Ectodermal cell (in vitro differentiated cells): ENCODE measurements at regions not wholly inside any gene's neighbourhood (a gene's known extent, or its start where the extent isn't known, plus 50 kb on each side); places are given as distances from the start of the nearest gene placed in this dataset.
"Not testable (repeated sequence)": the region's sequence is repeated elsewhere in the genome, so short reads cannot be mapped to it uniquely, and the experiment has no call there.

ENCODE experiments used
- H3K27ac ChIP-seq: 2 replicates; pipeline ENCODE4 v1.7.0; 2013; ENCODE audit warnings: mild to moderate bottlenecking, low read depth, low read length; ENCODE audit not compliant: insufficient read depth, poor library complexity, severe bottlenecking
- H3K27me3 ChIP-seq: 2 replicates; pipeline ENCODE4 v1.7.0; 2013; ENCODE audit warnings: mild to moderate bottlenecking, low read length; ENCODE audit not compliant: insufficient read depth, control insufficient read depth, poor library complexity, severe bottlenecking
- H3K36me3 ChIP-seq: one replicate; pipeline ENCODE4 v1.7.0; 2013; ENCODE audit warnings: low read length; ENCODE audit not compliant: control insufficient read depth, insufficient read depth
- H3K4me1 ChIP-seq: one replicate; pipeline ENCODE4 v1.7.0; 2013; ENCODE audit warnings: low read length; ENCODE audit not compliant: control insufficient read depth, insufficient read depth
- H3K4me3 ChIP-seq: 2 replicates; pipeline ENCODE4 v1.7.0; 2013; ENCODE audit warnings: low read depth, low read length, control low read depth; ENCODE audit not compliant: insufficient read depth
- H3K9me3 ChIP-seq: 2 replicates; pipeline ENCODE4 v1.7.0; 2013; ENCODE audit warnings: mild to moderate bottlenecking, low read length, moderate library complexity; ENCODE audit not compliant: control insufficient read depth
- WGBS, 2 experiments: methylation state at CpG; one replicate each; pipeline ENCODE4 v1.1.7; 2013; ENCODE audit warnings: missing lambda C conversion rate in 2 of 2; 5-methylcytosine and 5-hydroxymethylcytosine counted together

DNA sequence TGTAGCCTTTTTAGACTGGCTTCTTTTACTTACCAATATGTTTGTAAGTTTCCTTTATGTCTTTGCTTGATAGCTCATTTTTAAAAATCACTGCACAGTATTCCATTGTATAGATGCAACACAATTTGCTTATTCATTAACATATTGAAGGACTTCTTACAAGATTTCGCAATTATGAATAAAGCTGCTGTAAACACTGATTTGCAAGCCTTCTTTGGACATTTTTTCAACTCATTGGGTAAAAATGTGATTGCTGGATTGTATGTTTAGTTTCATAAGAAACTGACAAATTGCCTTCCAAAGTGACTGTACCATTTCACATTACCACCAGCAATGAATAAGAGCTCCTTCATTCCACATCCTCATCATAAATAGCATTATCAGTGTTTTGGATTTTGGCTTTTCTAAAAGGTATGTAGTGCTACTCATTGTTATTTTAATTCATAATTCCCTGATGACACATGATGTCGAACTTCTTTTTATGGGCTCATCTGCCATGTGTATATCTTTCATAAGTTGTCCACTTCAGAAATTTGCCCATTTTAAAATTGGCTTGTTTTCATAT lies 80.7 kb downstream of the TFAP2B start:
- Histone ChIP-seq H3K27me3 (no peaks in the 10 kb centered on the region), H3K36me3 (no peaks in the 10 kb centered on the region), H3K4me1 (no peaks in the 10 kb centered on the region), H3K27ac (no peak overlapping the region), H3K4me3 (no peak overlapping the region), H3K9me3 (no peaks in the 10 kb centered on the region)
- 93 to 100% methylated on average over 1 to 2 of the region's 2 CpGs for WGBS, 2 experiments

DNA sequence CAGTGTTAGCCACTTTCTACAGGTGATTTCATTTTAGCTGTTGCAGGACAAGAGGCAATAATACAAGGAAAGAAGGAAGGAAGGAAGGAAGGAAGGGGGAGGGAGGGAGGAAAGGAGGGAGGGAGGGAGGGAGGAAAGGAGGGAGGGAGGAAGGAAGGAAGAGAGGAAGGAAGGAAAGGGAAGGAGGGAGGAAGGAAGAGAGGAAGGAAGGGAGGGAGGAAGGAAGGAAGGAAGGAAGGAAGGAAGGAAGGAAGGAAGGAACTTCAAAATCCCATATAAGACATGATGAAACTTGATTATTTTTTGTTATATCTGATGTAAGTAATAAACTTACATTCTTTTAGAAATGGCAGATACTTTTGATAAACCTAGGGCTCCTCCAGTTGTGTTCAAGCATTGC lies 83.6 kb downstream of the TFAP2B start:
- Histone ChIP-seq H3K27ac (no peak overlapping the region), H3K27me3 (no peaks in the 10 kb centered on the region), H3K4me3 (no peak overlapping the region), H3K9me3 (no peaks in the 10 kb centered on the region), H3K36me3 (no peaks in the 10 kb centered on the region), H3K4me1 (no peaks in the 10 kb centered on the region)

GRCh38 chr6:50905297-50905696 lies 86.6 kb downstream of the TFAP2B start:
- WGBS, 2 experiments: 92 to 94% methylated on average over 4 to 5 of the region's 5 CpGs

GRCh38 chr6:50907565-50907964 lies 88.9 kb downstream of the TFAP2B start:
- Histone ChIP-seq H3K9me3 (no peaks in the 10 kb centered on the region), H3K36me3 (no peaks in the 10 kb centered on the region), H3K27ac (no peak overlapping the region), H3K27me3 (no peaks in the 10 kb centered on the region), H3K4me1 (no peaks in the 10 kb centered on the region), H3K4me3 (no peak overlapping the region)

More at GRCh38 chr6:50905297-50905696, 86.6 kb downstream of the TFAP2B start:
- no peak overlapping the region for H3K4me3 ChIP-seq
- H3K27ac ChIP-seq: no peak overlapping the region
- H3K9me3 ChIP-seq: no peaks in the 10 kb centered on the region
- no peaks in the 10 kb centered on the region for H3K4me1 ChIP-seq
- no peaks in the 10 kb centered on the region for H3K27me3 ChIP-seq
- no peaks in the 10 kb centered on the region for H3K36me3 ChIP-seq

DNA sequence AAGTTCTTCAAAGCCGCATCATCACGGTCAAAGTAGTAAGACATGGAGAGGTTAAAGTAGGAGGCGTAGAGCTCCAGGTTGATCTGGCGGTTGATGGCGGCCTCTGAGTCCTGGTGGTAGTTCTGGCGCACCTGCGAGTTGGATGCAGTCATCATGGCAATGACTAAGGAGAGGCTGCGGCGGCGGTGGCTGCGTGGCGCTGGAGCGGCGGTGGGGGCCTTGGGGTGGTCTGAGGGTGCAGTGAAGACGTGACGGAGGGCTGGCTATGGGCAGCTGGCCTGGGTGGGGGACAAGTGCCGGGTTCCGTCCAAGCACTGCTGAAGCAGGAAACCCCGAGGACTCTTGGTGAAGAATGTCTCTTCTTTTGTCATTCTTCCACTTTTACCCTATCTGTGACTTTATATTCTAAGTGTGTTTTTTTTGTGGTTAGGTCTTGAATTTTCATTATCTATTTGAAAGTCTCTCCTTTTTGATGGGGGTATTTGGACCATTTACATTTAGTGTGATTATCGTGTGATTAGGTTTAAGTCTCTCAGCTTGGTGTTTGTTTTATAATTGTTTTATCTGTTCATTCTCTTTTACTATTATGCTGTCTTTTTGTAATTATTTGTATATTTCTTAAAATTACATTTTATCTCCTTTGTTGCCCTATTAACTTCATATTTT lies 94.6 kb downstream of the TFAP2B start:
- H3K36me3 ChIP-seq: peaks cover 5% of the 10 kb centered on the region
- no peaks in the 10 kb centered on the region for H3K9me3 ChIP-seq

DNA sequence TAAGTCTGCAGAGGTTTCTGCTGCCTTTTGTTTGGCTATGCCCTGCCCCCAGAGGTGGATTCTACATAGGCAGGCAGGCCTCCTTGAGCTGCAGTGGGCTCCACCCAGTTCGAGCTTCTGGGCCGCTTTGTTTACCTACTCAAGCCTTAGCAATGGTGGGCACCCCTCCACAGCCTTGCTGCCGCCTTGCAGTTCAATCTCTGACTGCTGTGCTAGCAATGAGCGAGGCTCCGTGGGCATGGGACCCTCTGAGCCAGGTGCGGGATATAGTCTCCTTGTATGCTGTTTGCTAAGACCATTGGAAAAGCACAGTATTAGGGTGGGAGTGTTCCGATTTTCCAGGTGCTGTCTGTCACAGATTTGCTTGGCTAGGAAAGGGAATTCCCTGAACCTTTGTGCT lies 102.7 kb downstream of the TFAP2B start:
- H3K4me1 ChIP-seq, H3K27ac ChIP-seq, H3K36me3 ChIP-seq, H3K27me3 ChIP-seq, H3K4me3 ChIP-seq, H3K9me3 ChIP-seq: not testable (repeated sequence)
- 95% methylated on average over 7 of the region's 7 CpGs for WGBS, 2 experiments

More for the DNA sequence above, 94.6 kb downstream of the TFAP2B start:
- H3K27me3 ChIP-seq: no peaks in the 10 kb centered on the region
- H3K4me1 ChIP-seq: no peaks in the 10 kb centered on the region
- no peak overlapping the region for H3K4me3 ChIP-seq
- no peak overlapping the region for H3K27ac ChIP-seq
- WGBS, 2 experiments: 97% methylated on average over 19 of the region's 20 CpGs

GRCh38 chr6:50921968-50922367 lies 103.3 kb downstream of the TFAP2B start:
- Histone ChIP-seq H3K4me1 (no peaks in the 10 kb centered on the region), H3K4me3 (no peak overlapping the region), H3K36me3 (no peaks in the 10 kb centered on the region), H3K27ac (no peak overlapping the region), H3K27me3 (no peaks in the 10 kb centered on the region), H3K9me3 (no peaks in the 10 kb centered on the region)
- 93 to 97% methylated on average over 2 to 3 of the region's 4 CpGs for WGBS, 2 experiments

DNA sequence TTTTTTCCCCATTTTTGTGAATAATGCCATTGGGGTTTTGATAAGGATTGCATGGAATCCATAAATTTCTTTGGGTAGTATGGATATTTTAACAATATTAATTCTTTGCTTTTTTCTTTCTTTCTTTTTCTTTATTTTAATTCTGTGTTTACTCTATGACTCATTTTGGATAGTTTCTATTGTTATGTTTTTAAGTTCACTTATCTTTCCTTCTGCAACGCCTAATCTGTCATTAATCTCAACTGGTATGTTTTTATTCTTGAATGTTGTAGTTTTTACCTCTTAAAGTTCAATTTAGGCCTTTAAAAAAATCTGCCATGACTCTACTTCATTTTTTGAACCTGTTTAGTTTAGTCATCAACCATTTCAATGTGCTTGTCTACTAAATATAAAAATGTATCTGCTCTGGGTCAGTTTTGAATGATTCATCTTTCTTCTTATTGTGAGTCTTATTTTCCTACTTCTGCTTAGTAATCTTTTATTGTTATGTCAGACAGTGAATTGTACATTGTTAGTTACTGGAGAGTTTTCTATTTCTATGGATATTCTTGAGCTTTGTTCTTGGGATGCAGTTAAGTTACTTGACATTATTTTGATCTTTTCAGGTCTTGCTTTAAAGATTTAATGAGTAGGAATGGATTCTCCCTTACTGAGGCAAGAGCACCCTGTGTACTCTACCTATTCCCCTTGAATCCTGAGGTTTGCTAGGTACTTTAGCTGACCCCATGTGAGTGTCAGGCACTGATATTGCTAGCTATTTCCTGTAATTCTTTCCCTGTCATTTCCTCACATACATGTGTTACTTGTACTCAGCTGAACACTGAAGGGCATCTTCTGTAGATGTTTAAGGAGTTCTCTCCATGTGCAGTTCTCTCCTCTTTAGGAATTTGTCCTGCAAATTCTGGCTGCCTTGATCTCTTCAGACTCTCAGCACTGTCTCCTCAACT lies 104.2 kb downstream of the TFAP2B start:
- H3K9me3 ChIP-seq: no peaks in the 10 kb centered on the region
- H3K27me3 ChIP-seq: no peaks in the 10 kb centered on the region
- WGBS, 2 experiments: no CpG with 5 or more reads among the region's 1 CpG
- H3K4me3 ChIP-seq: no peak overlapping the region
- no peaks in the 10 kb centered on the region for H3K36me3 ChIP-seq
- no peaks in the 10 kb centered on the region for H3K4me1 ChIP-seq
- no peak overlapping the region for H3K27ac ChIP-seq

DNA sequence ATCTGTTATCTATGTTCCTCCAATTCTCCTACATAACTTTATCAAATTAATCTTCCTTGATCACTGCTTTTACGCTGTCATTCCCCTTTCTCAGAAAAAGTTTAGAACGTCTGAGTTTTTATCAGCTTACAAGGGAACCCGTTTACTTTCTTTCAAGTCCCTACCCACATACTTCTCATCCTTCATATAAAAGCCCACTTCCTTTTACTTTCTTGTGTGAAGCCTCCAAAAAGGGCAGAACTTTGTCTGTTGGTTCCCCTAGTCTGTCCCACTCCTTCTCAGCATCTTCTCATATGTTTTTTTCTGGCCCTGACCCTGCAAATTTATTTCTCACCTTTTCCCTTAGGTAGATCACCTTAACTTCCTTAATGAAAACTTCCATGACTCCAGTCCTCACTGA lies 106.1 kb downstream of the TFAP2B start:
- 90 to 92% methylated on average over 3 of the region's 3 CpGs for WGBS, 2 experiments
- H3K4me1 ChIP-seq: peaks cover 5% of the 10 kb centered on the region
- no peaks in the 10 kb centered on the region for H3K36me3 ChIP-seq
- H3K9me3 ChIP-seq: no peaks in the 10 kb centered on the region
- no peaks in the 10 kb centered on the region for H3K27me3 ChIP-seq
- no peak overlapping the region for H3K27ac ChIP-seq
- no peak overlapping the region for H3K4me3 ChIP-seq

GRCh38 chr6:50925548-50925947 lies 106.9 kb downstream of the TFAP2B start:
- no peaks in the 10 kb centered on the region for H3K27me3 ChIP-seq
- H3K36me3 ChIP-seq: no peaks in the 10 kb centered on the region
- no peak overlapping the region for H3K27ac ChIP-seq
- no peak overlapping the region for H3K4me3 ChIP-seq
- peaks cover 5% of the 10 kb centered on the region for H3K4me1 ChIP-seq
- no peaks in the 10 kb centered on the region for H3K9me3 ChIP-seq
